GM21529 (cell line): ENCODE measurements at regions not wholly inside any gene's neighbourhood (a gene's known extent, or its start where the extent isn't known, plus 50 kb on each side); places are given as distances from the start of the nearest gene placed in this dataset.
"Not testable (repeated sequence)": the region's sequence is repeated elsewhere in the genome, so short reads cannot be mapped to it uniquely, and the experiment has no call there.

Source experiments
- ATAC-seq: cut with Tn5 transposase; IDR thresholded peaks from one replicate; pipeline ENCODE4 v1.9.1; 2021; ENCODE audit not compliant: unreplicated experiment

DNA sequence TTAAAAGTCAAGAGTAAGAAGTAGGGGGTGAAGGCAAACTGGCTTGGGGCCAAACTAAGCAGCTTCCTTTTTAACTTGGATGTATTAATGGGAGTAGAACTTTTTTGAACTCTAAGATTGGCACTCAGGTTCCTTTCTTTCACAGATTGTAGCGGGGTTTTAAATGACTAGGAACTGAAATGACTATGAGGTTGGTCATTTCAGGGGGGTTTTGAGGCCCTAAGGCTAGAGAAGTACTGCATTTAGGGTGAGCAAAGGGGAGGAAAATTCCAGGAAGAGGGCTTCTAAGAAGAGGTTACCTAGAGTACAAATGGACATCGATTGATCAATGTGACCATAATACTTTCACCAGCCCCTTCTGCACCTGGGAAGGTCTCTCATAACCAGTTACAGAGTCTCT, 381.8 kb downstream of the MLLT3 start:
- ATAC-seq, result no peak

DNA sequence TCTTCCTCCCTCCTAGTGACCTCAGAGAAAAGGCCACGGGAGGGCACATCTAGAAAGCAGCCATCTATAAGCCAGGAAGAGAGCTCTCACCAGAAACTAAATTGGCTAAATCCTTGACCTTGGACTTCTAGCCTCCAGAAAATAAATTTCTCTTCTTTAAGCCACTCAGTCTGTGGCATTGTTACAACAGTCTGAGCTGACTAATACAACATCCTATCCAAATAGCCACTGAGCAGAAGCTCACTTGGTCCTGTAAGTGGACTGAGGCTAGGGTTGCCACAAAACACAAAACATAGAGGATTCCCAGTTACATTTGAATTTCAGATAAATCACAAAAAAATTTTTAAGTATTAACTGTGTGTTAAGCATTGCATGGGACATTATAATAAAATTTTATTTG, 383.4 kb downstream of the MLLT3 start:
- no peak for ATAC-seq

GRCh38 chr9:20237686-20238085, 384.6 kb downstream of the MLLT3 start:
- ATAC-seq, result no peak

GRCh38 chr9:20236676-20237075, 385.6 kb downstream of the MLLT3 start:
- ATAC-seq, result no peak

DNA sequence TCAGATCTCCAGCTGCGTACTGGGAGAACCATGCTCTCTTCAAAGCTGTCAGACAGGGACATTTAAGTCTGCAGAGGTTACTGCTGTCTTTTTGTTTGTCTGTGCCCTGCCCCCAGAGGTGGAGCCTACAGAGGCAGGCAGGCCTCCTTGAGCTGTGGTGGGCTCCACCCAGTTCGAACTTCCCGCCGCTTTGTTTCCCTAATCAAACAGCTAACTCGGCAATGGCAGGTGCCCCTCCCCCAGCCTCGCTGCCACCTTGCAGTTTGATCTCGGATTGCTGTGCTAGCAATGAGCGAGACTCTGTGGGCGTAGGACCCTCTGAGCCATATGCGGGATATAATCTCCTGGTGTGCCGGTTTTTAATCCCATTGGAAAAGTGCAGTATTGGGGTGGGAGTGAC, 387.1 kb downstream of the MLLT3 start:
- not testable (repeated sequence) for ATAC-seq

DNA sequence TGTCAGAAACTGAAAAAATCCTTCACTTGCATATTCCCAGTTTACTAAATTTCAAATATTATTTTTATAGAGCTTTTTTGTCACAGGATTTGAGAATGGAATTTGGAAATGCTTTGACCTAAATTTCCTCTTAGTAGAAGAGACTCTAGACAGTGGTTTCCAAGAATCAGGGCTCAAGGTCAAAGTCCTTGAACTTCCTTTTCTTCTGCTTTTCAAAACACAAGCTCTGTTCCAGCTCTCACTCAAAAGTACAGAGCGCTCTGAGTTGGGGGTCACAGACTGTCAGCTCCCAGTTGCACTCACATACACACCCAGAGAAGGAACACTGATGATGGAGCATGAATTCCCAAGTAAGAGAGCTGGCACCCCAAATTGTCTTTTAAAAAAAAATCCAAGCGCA, 394.2 kb downstream of the MLLT3 start:
- ATAC-seq, result no peak

DNA sequence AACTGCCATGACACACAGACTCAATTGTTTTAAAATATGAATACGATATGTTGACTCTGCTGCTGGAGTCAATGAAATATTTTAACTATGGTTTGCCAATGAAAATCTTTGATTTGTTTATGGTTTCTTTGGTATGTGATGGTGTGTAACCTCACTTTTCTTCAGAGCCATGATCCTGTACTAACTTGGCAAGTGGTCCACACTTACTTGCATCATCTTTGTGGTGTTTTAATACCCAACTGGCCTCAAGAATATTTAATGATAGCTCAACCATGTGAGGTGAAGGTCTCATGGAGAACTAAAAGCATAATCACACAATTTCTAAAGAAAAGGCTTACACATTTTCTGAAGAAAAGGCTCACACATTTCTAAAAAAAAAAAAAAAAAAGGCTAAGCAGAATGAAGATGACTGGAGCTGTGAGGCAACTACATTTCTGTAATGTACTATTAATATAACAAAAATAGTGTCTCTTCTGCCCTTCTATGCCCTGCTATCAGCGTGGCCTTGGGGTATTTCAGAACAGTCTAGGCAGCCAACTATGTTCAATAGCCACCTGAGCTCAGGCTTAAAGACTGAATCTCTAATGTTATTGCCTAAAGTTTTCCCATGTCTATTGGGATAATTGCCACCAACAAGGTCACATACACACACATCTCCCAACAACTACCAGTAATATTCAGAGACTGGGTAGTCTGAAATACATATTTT, 395.0 kb downstream of the MLLT3 start:
- no peak for ATAC-seq

- no peak for ATAC-seq
Observed at GRCh38 chr9:20226345-20226744, 396.0 kb downstream of the MLLT3 start.

DNA sequence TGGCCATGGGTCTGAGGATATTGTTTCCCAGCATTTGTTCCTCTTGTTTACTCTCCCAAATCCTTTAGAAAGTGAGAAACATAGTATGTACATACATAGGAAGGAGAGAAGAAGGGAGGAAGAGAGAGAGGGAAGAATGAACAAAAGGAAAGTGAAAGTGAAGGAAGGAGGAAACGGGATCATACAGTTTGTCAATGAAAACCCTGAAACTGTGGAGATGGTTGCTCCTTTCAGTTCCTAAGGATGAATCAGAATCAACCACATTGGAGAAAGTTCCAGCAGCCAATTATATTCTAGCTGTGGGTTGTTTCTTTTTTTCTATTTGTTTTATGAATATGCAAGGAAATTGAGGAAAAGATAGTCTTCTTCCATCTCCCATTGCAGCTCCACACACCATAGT, 396.5 kb downstream of the MLLT3 start:
- no peak for ATAC-seq

DNA sequence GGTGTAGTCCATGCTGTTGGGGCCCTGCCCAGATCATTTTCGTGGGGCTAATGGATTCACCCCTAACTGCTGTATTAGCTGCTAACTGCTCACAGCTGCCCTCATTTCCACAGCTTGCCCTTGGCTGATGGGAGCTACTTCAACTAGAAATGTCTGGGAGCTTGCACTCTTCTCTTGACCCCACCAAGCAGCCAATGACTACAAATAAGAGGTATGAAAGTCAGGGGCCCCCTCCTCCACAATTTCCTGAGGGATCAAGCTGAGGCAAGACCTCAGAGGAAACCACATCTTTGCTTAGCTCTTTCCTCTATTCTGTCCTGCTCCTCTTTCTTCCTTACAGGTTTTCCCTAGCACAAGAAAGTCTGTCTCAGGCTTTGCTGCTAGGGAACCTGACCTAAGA, 397.5 kb downstream of the MLLT3 start:
- ATAC-seq, result no peak

- no peak for ATAC-seq
Observed at GRCh38 chr9:20220286-20220685, 402.0 kb downstream of the MLLT3 start.

GRCh38 chr9:20219437-20219836, 402.9 kb downstream of the MLLT3 start:
- no peak for ATAC-seq

DNA sequence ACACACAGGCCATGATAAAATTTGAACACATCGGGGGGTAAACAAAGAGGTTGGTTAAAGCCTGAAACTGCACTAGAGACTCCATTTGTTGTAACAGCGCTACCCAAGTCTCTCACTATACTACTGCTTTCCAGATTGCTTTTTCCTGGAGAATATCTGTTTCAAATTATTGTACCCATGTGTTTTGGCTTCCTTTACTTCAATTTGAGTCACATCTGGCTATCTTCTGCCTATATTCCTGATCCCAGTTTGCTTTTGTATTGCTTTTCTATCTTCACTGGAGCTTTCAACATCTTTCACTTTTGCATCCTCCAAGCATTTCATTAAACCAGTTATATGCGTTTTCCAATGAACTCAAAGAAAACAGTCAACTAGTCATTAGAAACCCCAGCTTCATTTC, 404.7 kb downstream of the MLLT3 start:
- ATAC-seq, result no peak

DNA sequence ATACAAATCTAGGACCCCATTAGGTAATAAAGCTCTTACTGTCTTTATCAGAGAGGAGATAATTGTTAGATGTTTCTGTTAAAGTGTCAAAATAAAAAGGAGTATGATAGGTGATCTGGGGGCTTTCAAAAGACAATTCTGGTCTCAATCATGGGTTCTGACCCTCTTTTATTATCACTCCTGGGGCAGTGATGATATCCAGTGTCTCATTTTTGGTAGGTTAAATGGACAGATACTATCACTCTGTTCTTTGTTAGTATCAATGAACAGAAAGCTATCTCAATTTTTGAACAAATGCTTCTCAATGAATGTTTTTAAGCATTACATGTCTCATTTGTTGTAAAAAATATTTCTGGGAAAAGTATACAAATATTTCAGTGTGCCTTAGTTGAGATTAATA, 405.9 kb downstream of the MLLT3 start:
- ATAC-seq, result no peak

- ATAC-seq, result no peak
Observed at GRCh38 chr9:20215552-20215951, 406.7 kb downstream of the MLLT3 start.

- ATAC-seq, result no peak
Observed at GRCh38 chr9:20212806-20213205, 409.5 kb downstream of the MLLT3 start.

DNA sequence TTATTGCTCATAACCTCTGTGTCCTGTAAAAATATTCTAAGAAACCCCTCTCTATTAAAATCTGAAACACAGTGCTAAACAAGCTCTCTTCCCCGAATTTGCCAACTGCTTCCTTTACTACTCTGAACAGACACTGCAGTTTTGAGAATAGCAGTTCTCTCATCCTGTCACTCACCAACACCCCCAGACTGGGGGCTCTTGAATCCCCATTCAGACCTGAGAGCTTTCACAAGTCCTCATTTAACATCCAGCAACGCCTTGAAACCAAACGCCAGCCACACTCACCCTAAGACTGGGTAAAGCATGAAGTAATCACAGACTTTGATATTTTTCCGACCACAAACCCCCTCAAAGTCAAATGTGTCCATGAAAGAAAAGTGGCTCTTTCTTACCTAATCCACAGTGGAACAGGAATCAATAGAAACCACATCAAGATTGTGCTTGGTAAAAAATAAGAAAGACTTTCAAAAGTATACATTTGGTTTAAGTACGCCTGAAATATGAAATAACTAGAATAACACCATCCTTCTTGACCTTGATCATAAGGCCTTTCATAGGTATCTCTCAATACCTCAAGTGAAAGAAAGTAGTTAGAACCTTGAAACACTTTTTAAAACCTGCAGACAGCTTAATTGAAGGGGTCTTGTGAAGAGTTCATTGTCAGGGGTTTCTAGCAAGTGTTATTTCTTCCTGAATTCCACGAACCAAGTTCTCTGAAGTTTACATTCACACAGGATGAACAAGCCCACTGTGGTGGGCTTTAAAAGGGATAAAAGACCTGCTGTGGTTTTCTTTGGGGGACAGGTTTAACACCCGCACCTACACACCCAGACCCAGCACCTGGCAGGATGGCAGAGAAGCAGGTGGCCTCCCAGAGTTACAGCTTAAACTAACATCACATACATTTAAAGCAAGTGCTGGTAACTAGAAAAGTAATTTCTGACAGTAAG, 412.6 kb downstream of the MLLT3 start:
- ATAC-seq, result no peak

- no peak for ATAC-seq
Observed at GRCh38 chr9:20208961-20209371, 413.3 kb downstream of the MLLT3 start.

- ATAC-seq, result no peak
Observed at GRCh38 chr9:20208226-20208625, 414.1 kb downstream of the MLLT3 start.

DNA sequence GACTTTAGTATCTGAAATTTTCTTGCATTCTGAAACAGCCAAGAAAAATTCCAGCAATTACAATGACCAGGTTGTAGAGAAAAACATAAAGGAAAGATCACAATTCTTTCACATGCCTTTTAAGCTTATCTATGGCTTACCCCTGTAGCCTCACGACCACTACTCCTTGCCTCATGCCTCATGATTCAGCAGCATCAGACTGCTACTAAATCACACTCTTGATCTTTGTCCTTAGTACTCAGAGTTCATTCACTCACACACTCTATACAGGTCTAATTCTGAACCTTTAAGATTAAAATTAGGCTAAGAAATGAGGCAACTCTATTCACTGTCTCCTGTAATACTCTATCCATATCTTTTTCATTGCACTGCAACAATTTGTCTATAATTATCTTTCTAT, 415.1 kb downstream of the MLLT3 start:
- ATAC-seq, result no peak

DNA sequence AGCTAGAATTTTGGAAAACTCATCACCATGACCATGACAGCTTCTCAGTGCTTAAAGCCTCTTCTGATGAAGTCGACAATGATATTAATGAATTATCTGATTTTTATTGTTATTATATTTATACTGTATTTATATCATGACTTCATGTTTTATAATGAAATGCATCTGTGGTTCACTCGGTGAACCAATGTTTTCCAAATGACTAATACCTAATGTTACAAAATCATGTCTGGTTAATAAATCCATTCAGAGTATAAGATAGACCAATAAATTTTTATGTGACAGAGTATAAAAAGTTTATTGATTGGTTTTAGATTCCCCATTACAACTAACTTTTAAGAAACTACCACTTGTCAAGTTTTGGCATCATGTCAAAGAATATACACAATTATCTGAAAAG, 416.5 kb downstream of the MLLT3 start:
- ATAC-seq, result no peak

GRCh38 chr9:20200991-20201431, 412.2 kb upstream of the SLC24A2 start:
- no peak for ATAC-seq
